MM.1S (cell line): ENCODE measurements at regions not wholly inside any gene's neighbourhood (a gene's known extent, or its start where the extent isn't known, plus 50 kb on each side); places are given as distances from the start of the nearest gene placed in this dataset.

Experiments
- DNase-seq: peaks from one replicate; pipeline ENCODE4 v3.0.0-alpha.2; 2015
- H2AFZ ChIP-seq: fragments of 300-600 bp; sonication (generic); 2 replicates; pipeline ENCODE4 v1.6.0; 2016; ENCODE audit warnings: antibody characterized with exemption, low read length
- H3F3A ChIP-seq: fragments of 300-600 bp; sonication (generic); 2 replicates; pipeline ENCODE4 v1.6.1; 2016; ENCODE audit warnings: mild to moderate bottlenecking, antibody characterized with exemption, low read length, moderate library complexity, mixed read lengths; ENCODE audit not compliant: insufficient read depth
- H3K27ac ChIP-seq: fragments of 300-600 bp; sonication (generic); 2 replicates; pipeline ENCODE4 v1.5.1; 2016; ENCODE audit warnings: mild to moderate bottlenecking, low read length
- H3K27me3 ChIP-seq: fragments of 300-600 bp; sonication (generic); replicated peaks from 2 replicates; pipeline ENCODE4 v1.6.0; 2016; ENCODE audit warnings: low read length; ENCODE audit not compliant: insufficient read depth
- H3K36me3 ChIP-seq: fragments of 300-600 bp; sonication (generic); replicated peaks from 2 replicates; pipeline ENCODE4 v1.6.1; 2016; ENCODE audit warnings: mild to moderate bottlenecking, low read length, mixed read lengths; ENCODE audit not compliant: insufficient read depth
- H3K4me1 ChIP-seq: fragments of 300-600 bp; sonication (generic); 2 replicates; pipeline ENCODE4 v1.6.1; 2016; ENCODE audit warnings: low read length, mixed read lengths
- H3K4me2 ChIP-seq: fragments of 300-600 bp; sonication (generic); 2 replicates; pipeline ENCODE4 v1.6.0; 2016; ENCODE audit warnings: low read depth, low read length
- H3K4me3 ChIP-seq: fragments of 300-600 bp; sonication (generic); 2 replicates; pipeline ENCODE4 v1.5.1; 2016; ENCODE audit warnings: low read length, mixed read lengths
- H3K79me2 ChIP-seq: fragments of 300-600 bp; sonication (generic); 2 replicates; pipeline ENCODE4 v1.6.1; 2016; ENCODE audit warnings: mixed run types, low read length, mixed read lengths
- H3K9ac ChIP-seq: fragments of 300-600 bp; sonication (generic); 2 replicates; pipeline ENCODE4 v1.6.1; 2016; ENCODE audit warnings: low read length, mixed read lengths
- H3K9me2 ChIP-seq: fragments of 300-600 bp; sonication (generic); replicated peaks from 2 replicates; pipeline ENCODE4 v1.6.1; 2016; ENCODE audit warnings: mild to moderate bottlenecking, low read length, mixed read lengths; ENCODE audit not compliant: insufficient read depth
- H3K9me3 ChIP-seq: fragments of 300-600 bp; sonication (generic); replicated peaks from 2 replicates; pipeline ENCODE4 v1.6.1; 2016; ENCODE audit warnings: mild to moderate bottlenecking, low read length, mixed read lengths; ENCODE audit not compliant: insufficient read depth
- H4K20me1 ChIP-seq: fragments of 300-600 bp; sonication (generic); 2 replicates; pipeline ENCODE4 v1.6.1; 2016; ENCODE audit warnings: mild to moderate bottlenecking, low read length, moderate library complexity, mixed read lengths; ENCODE audit not compliant: insufficient read depth
- CTCF ChIP-seq: fragments of 300-600 bp; sonication (generic); IDR thresholded peaks from 2 replicates; pipeline ENCODE4 v1.5.1; 2016; ENCODE audit warnings: antibody characterized with exemption, low read length, mixed read lengths
- EZH2 ChIP-seq: fragments of 300-600 bp; sonication (generic); optimal IDR thresholded peaks from 2 replicates; pipeline ENCODE3; 2017; ENCODE audit warnings: low read depth, mild to moderate bottlenecking, antibody characterized with exemption, low read length, mixed read lengths
- EZH2phosphoT487 ChIP-seq: fragments of 300-600 bp; sonication (generic); IDR thresholded peaks from 2 replicates; pipeline ENCODE4 v1.6.1; 2018; ENCODE audit warnings: antibody characterized with exemption, low read length

- no peaks in the 10 kb centered on the region for H3K9me3 ChIP-seq
These were observed 137.3 kb upstream of the FRMD4A start for GRCh38 chr10:14468023-14468441.

GRCh38 chr10:14466257-14466656 lies 135.5 kb upstream of the FRMD4A start:
- no peak overlapping the region for H3K4me2 ChIP-seq
- H3K4me3 ChIP-seq = no peak overlapping the region
- H3K9me2 ChIP-seq = no peaks in the 10 kb centered on the region
- H3K36me3 ChIP-seq = no peaks in the 10 kb centered on the region
- H3K27ac ChIP-seq = no peak overlapping the region
- no peaks in the 10 kb centered on the region for H4K20me1 ChIP-seq
- no peaks in the 10 kb centered on the region for H3K27me3 ChIP-seq
- H3K9me3 ChIP-seq = no peaks in the 10 kb centered on the region
- DNase-seq = no peak
- no peaks in the 10 kb centered on the region for H3F3A ChIP-seq
- TF ChIP-seq CTCF = no peak
- no peak for TF ChIP-seq EZH2
- TF ChIP-seq EZH2phosphoT487 = no peak
- H3K79me2 ChIP-seq = no peaks in the 10 kb centered on the region
- H2AFZ ChIP-seq = no peak overlapping the region
- no peaks in the 10 kb centered on the region for H3K4me1 ChIP-seq
- H3K9ac ChIP-seq = no peak overlapping the region

More at GRCh38 chr10:14468023-14468441, 137.3 kb upstream of the FRMD4A start:
- H3K36me3 ChIP-seq = no peaks in the 10 kb centered on the region
- no peaks in the 10 kb centered on the region for H4K20me1 ChIP-seq
- no peaks in the 10 kb centered on the region for H3K4me1 ChIP-seq
- no peaks in the 10 kb centered on the region for H3F3A ChIP-seq
- no peak overlapping the region for H3K4me3 ChIP-seq
- H3K79me2 ChIP-seq = no peaks in the 10 kb centered on the region
- no peak for DNase-seq
- no peaks in the 10 kb centered on the region for H3K9me2 ChIP-seq
- no peaks in the 10 kb centered on the region for H3K27me3 ChIP-seq
- no peak overlapping the region for H3K9ac ChIP-seq
- TF ChIP-seq CTCF (no peak), EZH2phosphoT487 (no peak), EZH2 (no peak)
- no peak overlapping the region for H3K4me2 ChIP-seq
- H2AFZ ChIP-seq = no peak overlapping the region
- H3K27ac ChIP-seq = no peak overlapping the region

GRCh38 chr10:14460447-14460846 lies 129.7 kb upstream of the FRMD4A start:
- Histone ChIP-seq H3K4me3 (no peak overlapping the region), H3K27ac (no peak overlapping the region), H3K4me1 (no peaks in the 10 kb centered on the region), H3K79me2 (no peaks in the 10 kb centered on the region), H3K27me3 (no peaks in the 10 kb centered on the region), H3K9ac (no peak overlapping the region), H4K20me1 (no peaks in the 10 kb centered on the region), H3K36me3 (no peaks in the 10 kb centered on the region), H3K4me2 (no peak overlapping the region), H2AFZ (no peak overlapping the region), H3K9me3 (no peaks in the 10 kb centered on the region), H3K9me2 (no peaks in the 10 kb centered on the region), H3F3A (no peaks in the 10 kb centered on the region)
- TF ChIP-seq CTCF (no peak), EZH2phosphoT487 (no peak), EZH2 (no peak)
- no peak for DNase-seq
